ENCODE measurements at regions not wholly inside any gene's neighbourhood (a gene's known extent, or its start where the extent isn't known, plus 50 kb on each side); places are given as distances from the start of the nearest gene placed in this dataset.

GRCh38 chr13:74305876-74306275, 171.7 kb upstream of the KLF12 start:
- Mint-ChIP-seq H3K4me3 (no peak overlapping the region), H3K27me3 (ENCODE audit: low read depth) (no peaks in the 10 kb centered on the region), H3K4me1 (peaks cover 33% of the 10 kb centered on the region), H3K27ac (no peak overlapping the region), H3K36me3 (no peaks in the 10 kb centered on the region), H3K9me3 (no peaks in the 10 kb centered on the region)
- DNase-seq (ENCODE audit: low spot score) (no peak), ATAC-seq (peak; percentile 74)
- ChIA-PET CTCF (interaction anchor here (1.8 kb wide), 1 partner anchor 19 kb away, joined by 8 read pairs; no protein-coding TSS in a partner anchor), POLR2A (no interaction called here)
- TF ChIP-seq, protein P1, sequence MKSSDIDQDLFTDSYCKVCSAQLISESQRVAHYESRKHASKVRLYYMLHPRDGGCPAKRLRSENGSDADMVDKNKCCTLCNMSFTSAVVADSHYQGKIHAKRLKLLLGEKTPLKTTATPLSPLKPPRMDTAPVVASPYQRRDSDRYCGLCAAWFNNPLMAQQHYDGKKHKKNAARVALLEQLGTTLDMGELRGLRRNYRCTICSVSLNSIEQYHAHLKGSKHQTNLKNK (CRISPR knock-in tag; IDR thresholded peaks at IDR 0.05) = no peak
- TF ChIP-seq USF2 (CRISPR knock-in tag; IDR thresholded peaks at IDR 0.05) = no peak
- TF ChIP-seq OVOL2 (CRISPR knock-in tag; IDR thresholded peaks at IDR 0.05; ENCODE audit: borderline replicate concordance) = no peak
- TF ChIP-seq PRDM15 (CRISPR knock-in tag; IDR thresholded peaks at IDR 0.05) = no peak
- no peak for TF ChIP-seq SMAD4 (CRISPR knock-in tag; IDR thresholded peaks at IDR 0.05)
- TF ChIP-seq MXD4 (CRISPR knock-in tag; IDR thresholded peaks at IDR 0.05; ENCODE audit: borderline replicate concordance) = no peak
- TF ChIP-seq CDX4 (CRISPR knock-in tag; IDR thresholded peaks at IDR 0.05; ENCODE audit: borderline replicate concordance) = no peak
- no peak for TF ChIP-seq HMGA2 (CRISPR knock-in tag; IDR thresholded peaks at IDR 0.05)
- TF ChIP-seq CBFB (CRISPR knock-in tag; IDR thresholded peaks at IDR 0.05; ENCODE audit: low read depth) = no peak

GRCh38 chr13:74301258-74301935, 167.2 kb upstream of the KLF12 start:
- ATAC-seq = peak; percentile 87
- peaks cover 36% of the 10 kb centered on the region for H3K4me1 Mint-ChIP-seq

More at GRCh38 chr13:74301258-74301935, 167.2 kb upstream of the KLF12 start:
- ChIA-PET POLR2A (no interaction called here), CTCF (interaction anchor here (0.7 to 2.4 kb wide), 2 partner anchors 13 to 15 kb away, joined by 4 to 11 read pairs; no protein-coding TSS in a partner anchor)
- peak overlapping the region; percentile 21 for H3K4me3 Mint-ChIP-seq
- DNase-seq (ENCODE audit: low spot score) = peak; percentile 17
- no peaks in the 10 kb centered on the region for H3K9me3 Mint-ChIP-seq
- H3K27ac Mint-ChIP-seq = peak overlapping the region; percentile 60
- H3K36me3 Mint-ChIP-seq = no peaks in the 10 kb centered on the region
- H3K27me3 Mint-ChIP-seq (ENCODE audit: low read depth) = no peaks in the 10 kb centered on the region
- TF ChIP-seq HMGA2 (CRISPR knock-in tag; IDR thresholded peaks at IDR 0.05) = no peak
- TF ChIP-seq TP53 (CRISPR knock-in tag; IDR thresholded peaks at IDR 0.05) = no peak
- TF ChIP-seq ZNF232 (CRISPR knock-in tag; IDR thresholded peaks at IDR 0.05) = no peak
- TF ChIP-seq ATF3 (CRISPR knock-in tag; conservative IDR thresholded peaks at IDR 0.05) = no peak
- no peak for TF ChIP-seq ATF6 (CRISPR knock-in tag; IDR thresholded peaks at IDR 0.05)
- TF ChIP-seq ELF4 (CRISPR knock-in tag; IDR thresholded peaks at IDR 0.05; ENCODE audit: low read depth) = no peak
- TF ChIP-seq STAT6 (CRISPR knock-in tag; conservative IDR thresholded peaks at IDR 0.05; ENCODE audit: low read depth) = no peak
- no peak for TF ChIP-seq CREM (CRISPR knock-in tag; IDR thresholded peaks at IDR 0.05)
- no peak for TF ChIP-seq TEAD4 (CRISPR knock-in tag; IDR thresholded peaks at IDR 0.05)
- TF ChIP-seq GTF2I (CRISPR knock-in tag; conservative IDR thresholded peaks at IDR 0.05) = no peak

Measured in WTC11 (cell line).